ENCODE measurements at regions not wholly inside any gene's neighbourhood (a gene's known extent, or its start where the extent isn't known, plus 50 kb on each side); places are given as distances from the start of the nearest gene placed in this dataset.

- TF ChIP-seq EZH2 (IDR thresholded peaks at IDR 0.05; ENCODE audit: low read length, missing control alignments): no peak
- no peak for TF ChIP-seq CTCF (conservative IDR thresholded peaks at IDR 0.05 in 1 of 2, IDR thresholded peaks at IDR 0.05 in 1 of 2; ENCODE audit: low read depth in 1 of 2, low read length in 2 of 2)
Observed at GRCh38 chr4:124958847-124959246, 246.3 kb upstream of the ANKRD50 start.

Measured in fibroblast of lung (primary cell).